Lung (tissue), 11 donors: ENCODE measurements at regions not wholly inside any gene's neighbourhood (a gene's known extent, or its start where the extent isn't known, plus 50 kb on each side); places are given as distances from the start of the nearest gene placed in this dataset.
A peak's percentile ranks its signal among the peaks of the same experiment; 100 is the strongest.
"Not testable (repeated sequence)": the region's sequence is repeated elsewhere in the genome, so short reads cannot be mapped to it uniquely, and the experiment has no call there.

Experiments
- ATAC-seq: fragments of 200-7000 bp; cut with Tn5 transposase; one replicate; pipeline ENCODE4 v1.9.1; 2020; ENCODE audit warnings: moderate number of reproducible peaks; ENCODE audit not compliant: insufficient read depth, low FRiP score
- DNase-seq, 3 donors: peaks; one replicate each; pipeline ENCODE4 v3.0.0-alpha.2; 2013 to 2017
- H3K27ac ChIP-seq, 2 donors: one replicate each; pipeline ENCODE4 v1.5.1; 2013; ENCODE audit warnings: mild to moderate bottlenecking in 2 of 2, moderate library complexity in 2 of 2, control low read depth in 1 of 2, inconsistent platforms in 1 of 2, low read depth in 1 of 2, low read length in 1 of 2
- H3K27me3 ChIP-seq, 3 donors: one replicate each; pipeline ENCODE4 v1.5.1; 2013; ENCODE audit warnings: low read length in 2 of 3; ENCODE audit not compliant: control insufficient read depth in 3 of 3, insufficient read depth in 3 of 3
- H3K36me3 ChIP-seq, 4 donors: one replicate each; pipeline ENCODE4 v1.5.1; 2013; ENCODE audit warnings: low read length in 4 of 4, mild to moderate bottlenecking in 1 of 4, moderate library complexity in 1 of 4; ENCODE audit not compliant: control insufficient read depth in 4 of 4, insufficient read depth in 4 of 4
- H3K4me1 ChIP-seq, 5 donors: one replicate each; pipeline ENCODE4 v1.5.1; 2013; ENCODE audit warnings: low read length in 5 of 5, mild to moderate bottlenecking in 2 of 5, moderate library complexity in 1 of 5; ENCODE audit not compliant: control insufficient read depth in 5 of 5, insufficient read depth in 5 of 5
- H3K4me3 ChIP-seq: one replicate; pipeline ENCODE4 v1.5.1; 2013; ENCODE audit warnings: mild to moderate bottlenecking, control low read depth, moderate library complexity
- H3K9ac ChIP-seq, 2 donors: one replicate each; pipeline ENCODE4 v1.5.1; 2013; ENCODE audit warnings: low read length in 2 of 2, control low read depth in 1 of 2; ENCODE audit not compliant: insufficient read depth in 1 of 2
- H3K9me3 ChIP-seq, 4 donors: one replicate each; pipeline ENCODE4 v1.5.1; 2013; ENCODE audit warnings: low read length in 3 of 4, mild to moderate bottlenecking in 1 of 4, moderate library complexity in 1 of 4; ENCODE audit not compliant: control insufficient read depth in 4 of 4, insufficient read depth in 3 of 4
- CTCF ChIP-seq: IDR thresholded peaks from 2 replicates; pipeline ENCODE4 v1.5.1; 2012; ENCODE audit warnings: mild to moderate bottlenecking; ENCODE audit errors: control extremely low read depth, extremely low read depth
- WGBS, 2 donors: extraction: QIAGEN DNeasy Blood & Tissue Kit; methylation state at CpG; one replicate each; pipeline ENCODE4 v1.1.7; 2013; 5-methylcytosine and 5-hydroxymethylcytosine counted together
- donor health status: control.
- donor health status: control.
- donor health status: Bipolar disorder and iron deficiency.
- donor health status: healthy.
- donor health status: DM: yes; HTN: yes; CAD: no.

- H3K4me1 ChIP-seq = peaks cover 0 to 6% (median 0%) of the 10 kb centered on the region in 5 donors
- DNase-seq (peak in 2 of 3 donors; percentile 21 to 34), ATAC-seq (no peak)
- H3K27me3 ChIP-seq = no peaks in the 10 kb centered on the region
- TF ChIP-seq CTCF = no peak
- H3K36me3 ChIP-seq = no peaks in the 10 kb centered on the region
- H3K27ac ChIP-seq = no peak overlapping the region
- 9 to 20% methylated on average over 3 of the region's 3 CpGs for WGBS, 2 donors
- H3K4me3 ChIP-seq = no peak overlapping the region
- H3K9ac ChIP-seq = no peak overlapping the region
- H3K9me3 ChIP-seq = peaks cover 0 to 4% (median 0%) of the 10 kb centered on the region in 4 donors
Observed at GRCh38 chr2:188695953-188696352, 278.2 kb upstream of the COL3A1 start.

- not testable (repeated sequence) for H3K27me3 ChIP-seq, H3K4me1 ChIP-seq, H3K27ac ChIP-seq, ATAC-seq, H3K36me3 ChIP-seq, DNase-seq, H3K9ac ChIP-seq, H3K4me3 ChIP-seq, H3K9me3 ChIP-seq
- WGBS, 2 donors = 87 to 90% methylated on average over 1 of the region's 1 CpG
Observed at GRCh38 chr2:188698151-188698550, 276.0 kb upstream of the COL3A1 start.

- TF ChIP-seq CTCF = no peak
- no peak overlapping the region for H3K9ac ChIP-seq
- H3K4me3 ChIP-seq = no peak overlapping the region
- no peak overlapping the region for H3K27ac ChIP-seq
- H3K4me1 ChIP-seq = no peaks in the 10 kb centered on the region
- no peaks in the 10 kb centered on the region for H3K27me3 ChIP-seq
- no peaks in the 10 kb centered on the region for H3K9me3 ChIP-seq
- ATAC-seq (no peak), DNase-seq (no peak)
- H3K36me3 ChIP-seq = no peaks in the 10 kb centered on the region
- 61 to 72% methylated on average over 2 of the region's 2 CpGs for WGBS, 2 donors
Observed at GRCh38 chr2:188701836-188702235, 272.3 kb upstream of the COL3A1 start.

GRCh38 chr2:188705191-188705590, 269.0 kb upstream of the COL3A1 start:
- WGBS, 2 donors = 91 to 97% methylated on average over 2 of the region's 2 CpGs
- ATAC-seq (no peak), DNase-seq (no peak)

More at GRCh38 chr2:188705191-188705590, 269.0 kb upstream of the COL3A1 start:
- Histone ChIP-seq H3K4me3 (no peak overlapping the region), H3K27ac (no peak overlapping the region), H3K4me1 (no peaks in the 10 kb centered on the region), H3K36me3 (no peaks in the 10 kb centered on the region), H3K9ac (no peak overlapping the region), H3K9me3 (peaks cover 0 to 3% (median 0%) of the 10 kb centered on the region in 4 donors), H3K27me3 (no peaks in the 10 kb centered on the region)
- no peak for TF ChIP-seq CTCF
